Caco-2 (cell line): ENCODE measurements at regions not wholly inside any gene's neighbourhood (a gene's known extent, or its start where the extent isn't known, plus 50 kb on each side); places are given as distances from the start of the nearest gene placed in this dataset.
A peak's percentile ranks its signal among the peaks of the same experiment; 100 is the strongest.

Experiments used
- BruUV-seq: library from RNA; stranded (reverse); fragments of 400-500 nt; replicated peaks from 2 replicates; lab custom pipeline; 2021; lab: Mats Ljungman, UMichigan
- CTCF ChIA-PET: fragments of 300-600 bp; sonication (Branson Sonifier 250); formaldehyde crosslinking; loops from one replicate; lab custom pipeline; 2022; ENCODE audit warnings: antibody characterized with exemption; lab: Charles Lee
- POLR2A ChIA-PET: fragments of 300-600 bp; sonication (Branson Sonifier 250); formaldehyde crosslinking; loops from one replicate; lab custom pipeline; 2022; ENCODE audit warnings: antibody characterized with exemption; lab: Charles Lee
- DNase-seq, 2 experiments: peaks; one replicate each; pipeline versions ENCODE4 v3.0.0 to v3.0.0-alpha.2; 2020 to 2022
- H3K27me3 ChIP-seq: replicated peaks from 2 replicates; pipeline ENCODE4 v1.6.0; 2011; ENCODE audit warnings: low read length; ENCODE audit not compliant: control insufficient read depth, insufficient read depth
- H3K36me3 ChIP-seq: 2 replicates; pipeline ENCODE4 v1.5.1; 2011; ENCODE audit warnings: low read length; ENCODE audit not compliant: control insufficient read depth, insufficient read depth
- H3K4me1 ChIP-seq: fragments of 250-450 bp; sonication (Bioruptor Pico); 2 replicates; pipeline ENCODE4 v1.5.1; 2020; ENCODE audit warnings: mild to moderate bottlenecking
- H3K4me3 ChIP-seq: 2 replicates; pipeline ENCODE4 v1.5.1; 2011; ENCODE audit warnings: low read depth, mild to moderate bottlenecking, control low read depth, low read length
- H3K9me3 ChIP-seq: fragments of 250-450 bp; sonication (Bioruptor Pico); 2 replicates; pipeline ENCODE4 v1.5.1; 2020; ENCODE audit warnings: mild to moderate bottlenecking, moderate library complexity
- H3K27ac Mint-ChIP-seq: one replicate; pipeline ENCODE4 v1.8.0; 2022; ENCODE audit warnings: mixed read lengths; ENCODE audit not compliant: unreplicated experiment
- H3K27me3 Mint-ChIP-seq: one replicate; pipeline ENCODE4 v1.8.0; 2022; ENCODE audit warnings: mixed read lengths; ENCODE audit not compliant: insufficient read depth, unreplicated experiment
- H3K36me3 Mint-ChIP-seq: one replicate; pipeline ENCODE4 v1.8.0; 2022; ENCODE audit warnings: mild to moderate bottlenecking, mixed read lengths; ENCODE audit not compliant: insufficient read depth, unreplicated experiment
- H3K4me1 Mint-ChIP-seq: one replicate; pipeline ENCODE4 v1.8.0; 2022; ENCODE audit warnings: low read depth, mixed read lengths; ENCODE audit not compliant: unreplicated experiment
- H3K4me3 Mint-ChIP-seq: one replicate; pipeline ENCODE4 v1.8.0; 2022; ENCODE audit warnings: mild to moderate bottlenecking, moderate library complexity, mixed read lengths; ENCODE audit not compliant: unreplicated experiment
- H3K9me3 Mint-ChIP-seq: one replicate; pipeline ENCODE4 v1.8.0; 2022; ENCODE audit warnings: mixed read lengths; ENCODE audit not compliant: unreplicated experiment
- intact Hi-C: fragments of 100-400 bp; cut with micrococcal nuclease; formaldehyde crosslinking; loops from one replicate; pipeline ENCODE4 v1.10.0; 2022; ENCODE audit not compliant: unreplicated experiment
- TF ChIP-seq, protein P1 (sequence below), 2 experiments: fragments of 200-600 bp in 1 of 2; IDR thresholded peaks; 1 replicate in 1 of 2; 2 replicates in 1 of 2; pipeline versions ENCODE4 v1.5.1 to v1.8.0; 2011 to 2022; ENCODE audit warnings: antibody characterized with exemption in 1 of 2, control low read depth in 1 of 2, inconsistent platforms in 1 of 2, low read depth in 1 of 2, low read length in 1 of 2, mild to moderate bottlenecking in 1 of 2, moderate library complexity in 1 of 2; ENCODE audit not compliant: insufficient read depth in 1 of 2, severe bottlenecking in 1 of 2, unreplicated experiment in 1 of 2

DNA sequence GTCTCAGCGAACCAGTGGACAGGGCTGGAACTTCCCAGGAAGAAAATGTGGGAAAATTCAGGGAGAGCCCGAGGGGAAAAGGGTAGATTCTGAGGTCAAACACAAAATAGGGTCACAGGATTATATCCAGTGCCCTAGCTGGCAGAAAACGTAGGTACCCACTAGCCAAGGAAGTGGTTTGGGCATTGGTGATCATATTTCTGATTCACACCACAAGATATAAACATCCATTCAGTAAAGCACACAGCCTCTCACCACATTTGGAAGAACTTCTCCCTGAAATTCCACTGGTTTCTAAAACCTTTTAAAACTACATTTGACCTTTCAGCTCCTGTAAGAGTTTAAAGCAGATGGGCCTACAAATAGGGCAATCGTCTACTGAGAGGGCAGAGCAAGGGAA, 186.9 kb downstream of the TTC32 start:
- no peaks in the 10 kb centered on the region; the same call in 1 of the 2 replicates for H3K9me3 ChIP-seq
- intact Hi-C loops: no loop called here
- ChIA-PET CTCF (no interaction called here), POLR2A (no interaction called here)
- Mint-ChIP-seq H3K27me3 (peaks cover 7% of the 10 kb centered on the region), H3K4me3 (no peak overlapping the region), H3K4me1 (no peaks in the 10 kb centered on the region), H3K36me3 (no peaks in the 10 kb centered on the region), H3K9me3 (peaks cover 15% of the 10 kb centered on the region), H3K27ac (no peak overlapping the region)
- no TSS peak for BruUV-seq
- DNase-seq: no peak
- H3K4me3 ChIP-seq: no peak overlapping the region
- no peaks in the 10 kb centered on the region for H3K4me1 ChIP-seq
- H3K27me3 ChIP-seq: no peaks in the 10 kb centered on the region
- no peaks in the 10 kb centered on the region for H3K36me3 ChIP-seq
- TF ChIP-seq, protein P1, sequence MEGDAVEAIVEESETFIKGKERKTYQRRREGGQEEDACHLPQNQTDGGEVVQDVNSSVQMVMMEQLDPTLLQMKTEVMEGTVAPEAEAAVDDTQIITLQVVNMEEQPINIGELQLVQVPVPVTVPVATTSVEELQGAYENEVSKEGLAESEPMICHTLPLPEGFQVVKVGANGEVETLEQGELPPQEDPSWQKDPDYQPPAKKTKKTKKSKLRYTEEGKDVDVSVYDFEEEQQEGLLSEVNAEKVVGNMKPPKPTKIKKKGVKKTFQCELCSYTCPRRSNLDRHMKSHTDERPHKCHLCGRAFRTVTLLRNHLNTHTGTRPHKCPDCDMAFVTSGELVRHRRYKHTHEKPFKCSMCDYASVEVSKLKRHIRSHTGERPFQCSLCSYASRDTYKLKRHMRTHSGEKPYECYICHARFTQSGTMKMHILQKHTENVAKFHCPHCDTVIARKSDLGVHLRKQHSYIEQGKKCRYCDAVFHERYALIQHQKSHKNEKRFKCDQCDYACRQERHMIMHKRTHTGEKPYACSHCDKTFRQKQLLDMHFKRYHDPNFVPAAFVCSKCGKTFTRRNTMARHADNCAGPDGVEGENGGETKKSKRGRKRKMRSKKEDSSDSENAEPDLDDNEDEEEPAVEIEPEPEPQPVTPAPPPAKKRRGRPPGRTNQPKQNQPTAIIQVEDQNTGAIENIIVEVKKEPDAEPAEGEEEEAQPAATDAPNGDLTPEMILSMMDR (IDR thresholded peaks at IDR 0.05; ENCODE audit: insufficient read depth in 1 of 2, low read depth in 1 of 2, low read length in 1 of 2, severe bottlenecking in 1 of 2, unreplicated experiment in 1 of 2): no peak

DNA sequence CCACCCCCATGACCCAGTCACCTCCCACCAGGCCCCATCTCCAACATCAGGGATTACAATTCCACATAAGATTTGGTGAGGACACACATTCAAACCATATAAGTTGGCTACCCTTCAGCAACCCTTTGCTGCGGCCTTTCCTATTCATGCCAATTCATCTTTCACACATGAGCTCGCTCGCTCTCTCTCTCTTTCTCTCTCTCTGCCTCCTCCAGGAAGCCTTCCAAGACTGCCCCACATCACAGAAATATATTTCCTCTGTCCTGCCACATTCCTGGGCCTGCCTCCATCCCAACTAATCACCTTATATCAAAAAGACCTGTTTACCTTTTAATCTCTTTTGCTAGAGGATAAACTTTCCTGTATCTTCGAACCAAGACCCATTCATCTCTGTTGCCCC, 188.9 kb downstream of the TTC32 start:
- no peak overlapping the region for H3K27ac Mint-ChIP-seq
- CTCF ChIA-PET: no interaction called here
- BruUV-seq: no TSS peak
- H3K36me3 Mint-ChIP-seq: no peaks in the 10 kb centered on the region
- Histone ChIP-seq H3K27me3 (no peaks in the 10 kb centered on the region), H3K4me1 (no peaks in the 10 kb centered on the region), H3K36me3 (no peaks in the 10 kb centered on the region), H3K9me3 (no peaks in the 10 kb centered on the region; the same call in 1 of the 2 replicates), H3K4me3 (no peak overlapping the region)
- intact Hi-C loops: no loop called here
- TF ChIP-seq, protein P1 (IDR thresholded peaks at IDR 0.05; ENCODE audit: insufficient read depth in 1 of 2, low read depth in 1 of 2, low read length in 1 of 2, severe bottlenecking in 1 of 2, unreplicated experiment in 1 of 2): no peak
- no peak for DNase-seq
- no peaks in the 10 kb centered on the region for H3K4me1 Mint-ChIP-seq
- peaks cover 15% of the 10 kb centered on the region for H3K9me3 Mint-ChIP-seq
- no peak overlapping the region for H3K4me3 Mint-ChIP-seq
- H3K27me3 Mint-ChIP-seq: peaks cover 5% of the 10 kb centered on the region
- POLR2A ChIA-PET: no interaction called here

DNA sequence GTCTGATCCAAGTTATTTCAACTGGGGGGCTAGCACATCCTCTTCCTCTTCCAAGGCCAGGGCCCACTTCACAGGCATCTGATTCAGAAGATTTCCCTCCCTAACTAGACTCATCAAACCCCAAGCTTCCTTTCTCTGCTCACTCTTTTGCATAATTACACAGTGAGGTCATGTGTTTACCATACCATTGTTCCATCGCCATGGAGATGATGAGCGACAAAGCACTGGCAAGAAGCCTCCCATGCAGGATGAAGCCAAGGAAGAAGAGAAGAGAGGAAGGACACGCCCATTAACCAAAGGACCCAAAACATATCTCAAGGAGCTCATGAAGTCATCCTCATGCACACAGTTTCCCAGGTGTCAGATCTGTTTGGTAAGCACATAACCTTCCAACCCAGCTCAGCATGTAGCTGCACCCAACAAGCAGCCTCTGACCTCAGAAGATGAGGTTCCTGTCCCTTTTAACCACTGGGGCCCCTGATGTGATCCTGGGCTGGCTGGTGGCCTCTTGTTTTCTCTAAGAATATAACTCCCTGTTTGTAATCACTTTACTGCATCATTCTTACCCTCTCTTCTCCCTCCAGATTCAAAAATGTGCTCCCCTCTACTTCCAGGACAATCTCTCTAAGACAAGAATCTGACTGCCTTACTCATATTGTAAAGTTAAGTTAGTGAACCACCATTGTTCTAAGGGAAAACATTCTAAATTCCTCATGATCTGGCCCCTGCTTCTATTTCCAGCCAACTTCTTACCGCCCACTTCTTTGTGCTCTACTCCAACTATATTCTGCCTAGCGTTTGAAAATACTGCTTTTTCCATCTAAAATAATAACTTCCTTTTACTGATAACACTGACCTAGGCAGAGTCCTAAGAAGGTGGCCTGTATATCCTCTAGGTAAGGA, 190.1 kb downstream of the TTC32 start:
- Mint-ChIP-seq H3K27me3 (peaks cover 8% of the 10 kb centered on the region), H3K27ac (no peak overlapping the region), H3K4me3 (no peak overlapping the region), H3K9me3 (peaks cover 15% of the 10 kb centered on the region), H3K36me3 (no peaks in the 10 kb centered on the region), H3K4me1 (no peaks in the 10 kb centered on the region)
- POLR2A ChIA-PET: no interaction called here
- no peaks in the 10 kb centered on the region for H3K36me3 ChIP-seq
- TF ChIP-seq, protein P1 (IDR thresholded peaks at IDR 0.05; ENCODE audit: insufficient read depth in 1 of 2, low read depth in 1 of 2, low read length in 1 of 2, severe bottlenecking in 1 of 2, unreplicated experiment in 1 of 2): no peak
- H3K27me3 ChIP-seq: no peaks in the 10 kb centered on the region
- no peaks in the 10 kb centered on the region; the same call in 1 of the 2 replicates for H3K9me3 ChIP-seq
- no TSS peak for BruUV-seq
- peak in 1 of 2 experiments; percentile 21 for DNase-seq
- H3K4me3 ChIP-seq: no peak overlapping the region
- H3K4me1 ChIP-seq: no peaks in the 10 kb centered on the region
- CTCF ChIA-PET: no interaction called here
- intact Hi-C loops: no loop called here
